NCI-H2171 (cell line): ENCODE measurements at regions not wholly inside any gene's neighbourhood (a gene's known extent, or its start where the extent isn't known, plus 50 kb on each side); places are given as distances from the start of the nearest gene placed in this dataset.
"Not testable (repeated sequence)": the region's sequence is repeated elsewhere in the genome, so short reads cannot be mapped to it uniquely, and the experiment has no call there.

Experiments used
- DNase-seq: peaks from one replicate; lab custom pipeline; 2025; lab: John Stamatoyannopoulos, UW

DNA sequence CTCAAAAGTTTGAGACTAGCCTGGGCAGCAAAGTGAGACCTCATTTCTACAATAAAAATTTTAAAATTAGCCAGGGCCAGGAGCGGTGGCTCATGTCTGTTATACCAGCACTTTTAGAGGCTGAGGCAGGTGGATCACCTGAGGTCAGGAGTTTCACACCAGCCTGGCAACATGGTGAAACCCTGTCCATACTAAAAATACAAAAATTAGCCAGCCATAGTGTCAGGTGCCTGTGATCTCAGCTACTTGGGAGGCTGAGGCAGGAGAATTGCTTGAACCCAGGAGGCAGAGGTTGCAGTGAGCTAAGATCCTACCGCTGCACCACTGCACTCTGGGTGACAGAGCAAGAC is 85.1 kb upstream of the MAP4 start:
- DNase-seq, result not testable (repeated sequence)

DNA sequence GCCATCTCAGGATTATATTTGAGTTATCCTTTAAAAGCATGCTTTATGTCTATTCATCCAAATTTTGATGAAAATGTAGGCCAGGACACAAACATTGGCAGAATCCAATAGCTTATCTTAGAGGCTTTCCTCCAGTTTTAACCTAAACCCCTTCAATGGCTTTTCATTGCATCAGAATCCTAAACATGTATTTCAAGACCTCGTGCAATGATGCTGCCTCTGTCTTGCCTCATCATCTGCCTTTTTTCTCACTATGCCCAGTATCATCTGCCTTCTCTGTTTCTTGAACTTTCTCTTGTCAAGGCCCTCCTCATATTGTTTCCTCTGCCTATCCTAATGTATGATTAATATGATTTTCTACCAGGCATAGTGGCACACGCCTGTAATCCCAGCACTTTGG is 76.1 kb upstream of the MAP4 start:
- no peak for DNase-seq

DNA sequence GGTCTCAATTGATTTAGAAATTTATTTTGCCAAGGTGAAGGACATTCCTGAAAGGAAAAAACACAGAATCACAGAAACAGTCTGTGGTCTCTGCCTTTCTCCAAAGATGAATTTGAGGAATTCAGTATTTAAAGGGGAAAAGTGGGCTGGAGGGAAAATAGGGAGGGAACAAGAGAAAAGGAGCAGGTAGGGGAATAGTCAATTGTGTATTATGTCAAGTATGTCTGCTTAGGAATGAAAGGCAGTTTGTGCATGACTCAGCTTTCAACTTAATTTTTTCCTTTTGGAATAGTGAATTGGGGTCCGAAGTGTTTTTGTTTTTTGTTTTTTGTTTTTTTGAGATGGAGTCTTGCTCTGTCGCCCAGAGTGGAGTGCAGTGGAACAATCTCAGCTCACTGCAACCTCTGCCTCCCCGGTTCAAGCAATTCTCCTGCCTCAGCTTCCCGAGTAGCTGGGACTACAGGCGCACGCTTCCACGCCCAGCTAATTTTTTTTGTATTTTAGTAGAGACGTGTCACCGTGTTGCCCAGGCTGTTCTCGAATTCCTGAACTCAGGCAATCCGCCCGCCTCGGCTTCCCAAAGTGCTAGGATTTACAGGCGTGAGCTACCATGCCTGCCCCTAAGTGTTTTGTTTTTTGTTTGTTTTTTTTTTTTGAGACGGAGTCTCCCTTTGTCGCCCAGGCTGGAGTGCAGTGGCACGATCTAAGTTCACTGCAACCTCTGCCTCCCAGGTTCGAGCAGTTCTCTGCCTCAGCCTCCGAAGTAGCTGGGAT is 74.1 kb upstream of the MAP4 start:
- no peak for DNase-seq

DNA sequence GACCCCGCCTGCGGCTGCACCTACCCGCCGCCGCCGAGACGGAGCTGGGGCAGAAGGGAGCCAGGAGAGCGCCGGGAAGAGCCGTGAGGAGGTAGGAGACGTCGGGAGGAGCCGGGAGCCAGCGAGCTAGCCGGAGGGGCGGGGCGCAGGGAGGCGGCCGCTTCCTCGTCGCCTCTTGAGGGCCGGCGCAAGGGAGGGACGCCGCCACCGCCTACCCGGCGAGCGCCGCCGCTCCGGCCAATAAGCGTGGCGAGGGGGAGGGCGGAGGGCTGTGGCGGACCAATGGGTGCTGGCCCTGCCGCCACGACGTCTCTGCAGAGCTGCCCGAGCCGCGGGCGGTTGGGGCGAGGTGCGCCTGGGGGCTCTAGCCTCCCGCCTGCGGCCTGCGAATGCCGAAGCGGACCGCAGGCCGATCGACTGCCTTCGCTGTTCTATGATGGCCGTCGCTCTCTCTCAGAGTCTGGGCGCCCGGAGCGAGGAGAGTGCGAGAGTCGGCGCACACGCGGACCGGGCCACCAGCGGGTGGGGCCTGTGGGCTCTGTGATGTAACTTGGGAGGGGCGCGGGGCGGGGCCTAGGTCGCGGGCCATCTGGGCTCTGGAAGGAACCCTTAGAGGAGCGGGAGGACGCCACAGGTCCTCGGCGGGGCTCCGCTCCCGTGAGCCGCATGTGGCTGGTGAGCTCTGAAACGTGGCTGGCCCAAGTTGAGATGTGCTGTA is 72.7 kb upstream of the MAP4 start:
- DNase-seq, result peak; percentile 84

GRCh38 chr3:48088056-48088748 is 72.0 kb upstream of the MAP4 start:
- no peak for DNase-seq

DNA sequence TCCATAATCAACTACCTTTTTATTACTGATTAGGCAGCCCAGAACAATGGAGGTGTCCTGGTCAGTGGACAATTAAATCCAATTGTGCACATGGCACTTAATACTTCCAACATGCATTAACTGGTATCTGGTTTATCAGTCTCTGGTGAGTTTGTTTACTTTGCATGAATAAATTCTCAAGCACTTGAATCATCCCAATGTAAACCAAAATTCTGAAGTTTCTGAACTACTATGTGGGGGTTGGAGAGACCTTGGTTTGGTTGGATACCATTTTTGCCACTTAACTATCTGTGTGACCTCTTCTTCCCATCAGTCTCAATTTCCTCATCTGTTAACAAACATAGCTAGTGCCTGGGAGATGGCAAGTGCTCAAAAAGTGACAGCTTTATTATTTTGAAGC is 70.5 kb upstream of the MAP4 start:
- no peak for DNase-seq

GRCh38 chr3:48084929-48085328 is 68.7 kb upstream of the MAP4 start:
- no peak for DNase-seq

DNA sequence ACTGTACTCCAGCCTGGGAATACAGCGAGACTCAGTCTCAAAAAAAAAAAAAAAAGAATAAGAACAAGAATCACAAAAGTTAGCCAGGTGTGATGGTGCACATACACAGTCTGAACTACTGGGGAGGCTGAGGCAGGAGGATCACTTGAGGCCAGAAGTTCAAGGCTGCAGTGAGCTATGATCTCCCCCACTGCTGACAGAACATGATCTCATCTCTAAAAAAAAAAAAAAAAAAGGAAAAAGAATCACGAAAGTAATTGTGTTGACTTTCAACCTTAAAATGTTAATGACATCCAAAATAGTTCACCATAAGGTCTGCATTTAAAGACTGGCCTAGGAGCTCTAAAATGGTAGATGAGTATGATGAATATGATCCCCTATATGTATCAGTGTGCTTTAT is 68.0 kb upstream of the MAP4 start:
- DNase-seq, result no peak

DNA sequence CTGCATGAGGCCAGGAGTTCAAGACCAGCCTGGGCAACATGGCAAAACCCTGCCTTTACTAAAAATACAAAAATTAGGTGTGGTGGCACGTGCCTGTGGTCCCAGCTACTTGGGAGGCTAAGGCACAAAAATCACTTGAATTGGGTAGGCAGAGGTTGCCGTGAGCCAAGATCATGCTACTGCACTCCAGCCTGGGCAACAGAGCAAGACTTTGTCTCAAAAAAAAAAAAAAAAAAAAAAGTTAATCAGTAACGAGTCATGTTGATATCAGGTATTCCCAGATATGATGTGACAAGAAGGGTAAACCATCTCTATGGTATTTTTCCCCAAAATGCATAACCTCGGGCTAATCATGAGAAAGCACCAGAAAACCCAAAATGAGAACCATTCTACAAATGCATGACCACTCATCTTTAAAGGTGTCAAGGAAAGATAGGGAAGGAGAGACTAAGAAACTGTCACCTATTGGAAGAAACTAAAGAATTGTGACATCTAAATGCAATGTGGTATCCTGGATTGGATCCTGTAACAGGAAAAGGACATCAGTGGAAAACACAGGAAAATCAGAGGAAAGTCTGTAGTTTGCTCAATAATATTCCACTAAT is 66.5 kb upstream of the MAP4 start:
- no peak for DNase-seq

DNA sequence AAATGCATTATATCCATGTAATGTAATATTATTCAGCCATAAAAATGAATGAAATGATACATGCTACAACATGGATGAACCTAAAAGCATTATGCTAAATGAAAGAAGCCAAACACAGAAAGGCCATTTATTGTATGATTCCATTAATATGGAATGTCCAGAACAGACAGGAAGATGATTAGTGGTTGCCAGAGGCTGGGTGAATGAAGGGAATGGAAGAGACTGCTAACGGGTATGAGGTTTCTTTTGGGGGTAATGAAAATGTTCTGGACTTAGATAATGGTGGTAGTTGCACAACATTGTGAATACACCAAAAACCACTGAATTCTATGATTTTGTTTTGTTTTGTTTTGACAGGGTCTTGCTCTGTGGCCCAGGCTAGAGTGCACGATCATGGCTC is 61.6 kb upstream of the MAP4 start:
- no peak for DNase-seq

- no peak for DNase-seq
These were observed 53.8 kb upstream of the MAP4 start for GRCh38 chr3:48070030-48070429.

GRCh38 chr3:48069339-48069738 is 53.1 kb upstream of the MAP4 start:
- no peak for DNase-seq

- no peak for DNase-seq
These were observed 52.7 kb upstream of the MAP4 start for GRCh38 chr3:48068886-48069285.

DNA sequence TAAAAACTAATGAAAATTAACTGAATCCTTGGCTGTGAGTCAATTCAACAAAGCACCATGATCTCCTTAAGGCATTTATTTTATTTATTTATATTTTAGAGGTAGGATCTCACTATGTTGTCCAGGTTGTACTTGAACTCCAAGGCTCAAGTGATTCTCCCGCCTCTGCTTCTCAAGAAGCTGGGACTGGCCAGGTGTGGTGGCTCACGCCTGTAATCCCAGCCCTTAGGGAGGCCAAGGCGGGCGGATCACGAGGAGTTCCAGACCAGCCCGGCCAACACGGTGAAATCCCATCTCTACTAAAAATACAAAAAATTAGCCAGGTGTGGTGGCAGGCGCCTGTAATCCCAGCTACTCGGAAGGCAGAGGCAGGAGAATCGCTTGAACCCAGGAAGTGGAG is 52.1 kb upstream of the MAP4 start:
- not testable (repeated sequence) for DNase-seq

- no peak for DNase-seq
These were observed 51.1 kb upstream of the MAP4 start for GRCh38 chr3:48067271-48067670.
